GM18519 (cell line): ENCODE measurements at regions not wholly inside any gene's neighbourhood (a gene's known extent, or its start where the extent isn't known, plus 50 kb on each side); places are given as distances from the start of the nearest gene placed in this dataset.

Source experiments
- ATAC-seq: cut with Tn5 transposase; IDR thresholded peaks from one replicate; pipeline ENCODE4 v1.9.1; 2021; ENCODE audit warnings: mild to moderate bottlenecking, moderate library complexity; ENCODE audit not compliant: unreplicated experiment, low FRiP score

GRCh38 chr22:47600791-47601625 is 838.6 kb downstream of the TBC1D22A start:
- no peak for ATAC-seq

GRCh38 chr22:47600281-47600680 is 837.8 kb downstream of the TBC1D22A start:
- no peak for ATAC-seq

- no peak for ATAC-seq
These were observed 837.3 kb downstream of the TBC1D22A start for GRCh38 chr22:47599753-47600152.

- no peak for ATAC-seq
These were observed 836.4 kb downstream of the TBC1D22A start for GRCh38 chr22:47598864-47599263.

GRCh38 chr22:47597041-47597440 is 834.6 kb downstream of the TBC1D22A start:
- no peak for ATAC-seq

- ATAC-seq: no peak
These were observed 833.8 kb downstream of the TBC1D22A start for GRCh38 chr22:47596176-47596690.

- ATAC-seq: no peak
These were observed 832.5 kb downstream of the TBC1D22A start for GRCh38 chr22:47594836-47595521.

GRCh38 chr22:47593911-47594311 is 831.5 kb downstream of the TBC1D22A start:
- ATAC-seq: no peak

GRCh38 chr22:47593291-47593690 is 830.8 kb downstream of the TBC1D22A start:
- no peak for ATAC-seq

- ATAC-seq: no peak
These were observed 830.3 kb downstream of the TBC1D22A start for GRCh38 chr22:47592791-47593190.

GRCh38 chr22:47591709-47592108 is 829.3 kb downstream of the TBC1D22A start:
- no peak for ATAC-seq

- ATAC-seq: no peak
These were observed 828.6 kb downstream of the TBC1D22A start for GRCh38 chr22:47591016-47591415.

GRCh38 chr22:47589271-47590250 is 827.1 kb downstream of the TBC1D22A start:
- ATAC-seq: no peak

- ATAC-seq: no peak
These were observed 826.1 kb downstream of the TBC1D22A start for GRCh38 chr22:47588578-47588960.

- ATAC-seq: no peak
These were observed 825.6 kb downstream of the TBC1D22A start for GRCh38 chr22:47587861-47588577.

GRCh38 chr22:47587361-47587760 is 824.9 kb downstream of the TBC1D22A start:
- ATAC-seq: no peak

- no peak for ATAC-seq
These were observed 824.5 kb downstream of the TBC1D22A start for GRCh38 chr22:47586946-47587345.

GRCh38 chr22:47586038-47586437 is 823.6 kb downstream of the TBC1D22A start:
- ATAC-seq: no peak

GRCh38 chr22:47583959-47584562 is 821.6 kb downstream of the TBC1D22A start:
- ATAC-seq: no peak
